HepG2 (cell line): ENCODE measurements at regions not wholly inside any gene's neighbourhood (a gene's known extent, or its start where the extent isn't known, plus 50 kb on each side); places are given as distances from the start of the nearest gene placed in this dataset.

ENCODE experiments used
- POLR2AphosphoS2 ChIP-seq: IDR thresholded peaks from 2 replicates; pipeline ENCODE4 v1.6.1; 2011; ENCODE audit warnings: low read depth, low read length, improper control_type of control experiment
- PRDM15 ChIP-seq: sonication (generic); formaldehyde crosslinking; IDR thresholded peaks from 2 replicates; pipeline ENCODE4 v1.4.0; 2020; ENCODE audit warnings: missing genetic modification reagents
- ZBTB34 ChIP-seq: sonication (generic); formaldehyde crosslinking; IDR thresholded peaks from 2 replicates; pipeline ENCODE4 v1.8.0; 2022; ENCODE audit warnings: mild to moderate bottlenecking, missing genetic modification reagents
- ZNF143 ChIP-seq: sonication (generic); formaldehyde crosslinking; IDR thresholded peaks from 2 replicates; pipeline ENCODE4 v1.4.0; 2020; ENCODE audit warnings: missing genetic modification reagents
- ZNF782 ChIP-seq: sonication (generic); formaldehyde crosslinking; IDR thresholded peaks from 2 replicates; pipeline ENCODE4 v1.4.0; 2020; ENCODE audit warnings: missing genetic modification reagents, mild to moderate bottlenecking, borderline replicate concordance
- TF ChIP-seq, protein P1 (sequence below), 2 experiments: sonication (generic) in 1 of 2; formaldehyde crosslinking in 1 of 2; IDR thresholded peaks; 2 replicates each; pipeline versions ENCODE4 v1.6.1 to v1.9.0; 2014 to 2022; ENCODE audit warnings: antibody characterized with exemption in 1 of 2, borderline replicate concordance in 1 of 2, inconsistent platforms in 1 of 2, low read depth in 1 of 2, missing genetic modification reagents in 1 of 2
- TF ChIP-seq, protein P2 (sequence below): sonication (generic); formaldehyde crosslinking; IDR thresholded peaks from 2 replicates; pipeline ENCODE4 v1.4.0; 2020; ENCODE audit warnings: mild to moderate bottlenecking, low read depth, missing genetic modification reagents

- no peak for TF ChIP-seq PRDM15 (CRISPR knock-in tag)
- TF ChIP-seq ZNF143 = no peak
- TF ChIP-seq, protein P1, sequence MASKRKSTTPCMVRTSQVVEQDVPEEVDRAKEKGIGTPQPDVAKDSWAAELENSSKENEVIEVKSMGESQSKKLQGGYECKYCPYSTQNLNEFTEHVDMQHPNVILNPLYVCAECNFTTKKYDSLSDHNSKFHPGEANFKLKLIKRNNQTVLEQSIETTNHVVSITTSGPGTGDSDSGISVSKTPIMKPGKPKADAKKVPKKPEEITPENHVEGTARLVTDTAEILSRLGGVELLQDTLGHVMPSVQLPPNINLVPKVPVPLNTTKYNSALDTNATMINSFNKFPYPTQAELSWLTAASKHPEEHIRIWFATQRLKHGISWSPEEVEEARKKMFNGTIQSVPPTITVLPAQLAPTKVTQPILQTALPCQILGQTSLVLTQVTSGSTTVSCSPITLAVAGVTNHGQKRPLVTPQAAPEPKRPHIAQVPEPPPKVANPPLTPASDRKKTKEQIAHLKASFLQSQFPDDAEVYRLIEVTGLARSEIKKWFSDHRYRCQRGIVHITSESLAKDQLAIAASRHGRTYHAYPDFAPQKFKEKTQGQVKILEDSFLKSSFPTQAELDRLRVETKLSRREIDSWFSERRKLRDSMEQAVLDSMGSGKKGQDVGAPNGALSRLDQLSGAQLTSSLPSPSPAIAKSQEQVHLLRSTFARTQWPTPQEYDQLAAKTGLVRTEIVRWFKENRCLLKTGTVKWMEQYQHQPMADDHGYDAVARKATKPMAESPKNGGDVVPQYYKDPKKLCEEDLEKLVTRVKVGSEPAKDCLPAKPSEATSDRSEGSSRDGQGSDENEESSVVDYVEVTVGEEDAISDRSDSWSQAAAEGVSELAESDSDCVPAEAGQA (IDR thresholded peaks at IDR 0.05; ENCODE audit: low read depth) = no peak
- TF ChIP-seq, protein P1 (CRISPR knock-in tag; IDR thresholded peaks at IDR 0.05; ENCODE audit: borderline replicate concordance) = no peak
- TF ChIP-seq, protein P2, sequence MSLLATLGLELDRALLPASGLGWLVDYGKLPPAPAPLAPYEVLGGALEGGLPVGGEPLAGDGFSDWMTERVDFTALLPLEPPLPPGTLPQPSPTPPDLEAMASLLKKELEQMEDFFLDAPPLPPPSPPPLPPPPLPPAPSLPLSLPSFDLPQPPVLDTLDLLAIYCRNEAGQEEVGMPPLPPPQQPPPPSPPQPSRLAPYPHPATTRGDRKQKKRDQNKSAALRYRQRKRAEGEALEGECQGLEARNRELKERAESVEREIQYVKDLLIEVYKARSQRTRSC (CRISPR knock-in tag) = no peak
- TF ChIP-seq POLR2AphosphoS2 = no peak
- no peak for TF ChIP-seq ZNF782 (CRISPR knock-in tag)
- TF ChIP-seq ZBTB34 (CRISPR knock-in tag) = no peak
These were observed 107.4 kb downstream of the HMX1 start (continued) for GRCh38 chr4:8763966-8764901.
